ENCODE measurements at regions not wholly inside any gene's neighbourhood (a gene's known extent, or its start where the extent isn't known, plus 50 kb on each side); places are given as distances from the start of the nearest gene placed in this dataset.

DNA sequence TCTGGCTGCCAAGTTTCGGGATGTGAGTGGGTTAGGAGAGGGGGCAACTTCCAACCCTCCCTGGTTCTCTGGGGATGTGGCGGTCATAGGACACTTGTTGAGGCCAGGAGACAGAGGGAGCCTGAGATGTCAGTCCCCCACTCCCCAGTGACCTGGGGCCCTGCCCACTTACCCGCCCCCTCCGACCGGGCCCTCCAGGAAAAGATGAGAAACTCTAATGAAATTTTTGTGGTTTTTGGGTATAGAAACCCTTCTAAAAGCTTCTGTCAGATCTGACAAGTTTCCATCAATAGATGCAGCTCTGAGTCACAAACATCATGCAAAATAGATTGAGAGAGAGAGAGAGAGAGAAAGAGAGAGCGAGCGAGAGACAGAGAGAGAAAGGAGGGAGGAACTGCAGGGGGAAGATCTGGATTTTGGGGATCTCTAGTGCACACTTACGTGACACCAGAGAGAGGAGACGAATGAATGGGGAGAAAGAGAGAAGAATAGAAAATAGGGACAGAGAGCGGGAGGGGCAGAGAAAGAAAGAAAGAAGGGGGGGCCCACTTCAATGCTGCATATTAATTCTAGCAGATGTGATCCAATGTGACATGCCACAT is 94.0 kb downstream of the PTPRS start:
- TF ChIP-seq POLR2A (IDR thresholded peaks at IDR 0.05; ENCODE audit: low read length) (no peak), GATA1 (IDR thresholded peaks at IDR 0.05; ENCODE audit: low read depth, low read length) (no peak)
